SK-N-SH (cell line): ENCODE measurements at regions not wholly inside any gene's neighbourhood (a gene's known extent, or its start where the extent isn't known, plus 50 kb on each side); places are given as distances from the start of the nearest gene placed in this dataset.

Experiments
- CTCF ChIP-seq: fragments of 200-600 bp; sonication (generic); IDR thresholded peaks from 2 replicates; pipeline ENCODE4 v1.6.1; 2017; ENCODE audit warnings: antibody characterized with exemption, mild to moderate bottlenecking, moderate library complexity
- IRF3 ChIP-seq: fragments of 150-350 bp; IDR thresholded peaks from 2 replicates; pipeline ENCODE4 v1.6.1; 2016; ENCODE audit warnings: mild to moderate bottlenecking, low read depth, low read length

- TF ChIP-seq CTCF (no peak), IRF3 (no peak)
Measured at GRCh38 chr2:9063023-9063606, 59.6 kb upstream of the MBOAT2 start.
